ENCODE measurements at regions not wholly inside any gene's neighbourhood (a gene's known extent, or its start where the extent isn't known, plus 50 kb on each side); places are given as distances from the start of the nearest gene placed in this dataset.

GRCh38 chr2:226649201-226649600, 150.4 kb downstream of the IRS1 start:
- peaks cover 16% of the 10 kb centered on the region for H3K4me1 Mint-ChIP-seq (ENCODE audit: unreplicated experiment)
- no peak for DNase-seq (ENCODE audit: low spot score)
- H3K27me3 Mint-ChIP-seq (ENCODE audit: unreplicated experiment): peaks cover 3% of the 10 kb centered on the region
- H3K9me3 Mint-ChIP-seq (ENCODE audit: unreplicated experiment): peaks cover 8% of the 10 kb centered on the region
- TF ChIP-seq CTCF (IDR thresholded peaks at IDR 0.05; ENCODE audit: unreplicated experiment): no peak
- H3K27ac Mint-ChIP-seq (ENCODE audit: unreplicated experiment): no peak overlapping the region
- peaks cover 10% of the 10 kb centered on the region for H3K36me3 Mint-ChIP-seq (ENCODE audit: low read depth, unreplicated experiment)
- H3K4me3 Mint-ChIP-seq (ENCODE audit: unreplicated experiment): no peak overlapping the region

- Mint-ChIP-seq H3K36me3 (ENCODE audit: low read depth, unreplicated experiment) (peaks cover 10% of the 10 kb centered on the region), H3K27ac (ENCODE audit: unreplicated experiment) (no peak overlapping the region), H3K4me1 (ENCODE audit: unreplicated experiment) (peaks cover 20% of the 10 kb centered on the region), H3K4me3 (ENCODE audit: unreplicated experiment) (no peak overlapping the region), H3K9me3 (ENCODE audit: unreplicated experiment) (peaks cover 8% of the 10 kb centered on the region), H3K27me3 (ENCODE audit: unreplicated experiment) (peaks cover 6% of the 10 kb centered on the region)
- DNase-seq (ENCODE audit: low spot score): no peak
- no peak for TF ChIP-seq CTCF (IDR thresholded peaks at IDR 0.05; ENCODE audit: unreplicated experiment)
These were observed 151.8 kb downstream of the IRS1 start for GRCh38 chr2:226647621-226648518.

- Mint-ChIP-seq H3K4me1 (ENCODE audit: unreplicated experiment) (peaks cover 12% of the 10 kb centered on the region), H3K27me3 (ENCODE audit: unreplicated experiment) (peaks cover 6% of the 10 kb centered on the region), H3K9me3 (ENCODE audit: unreplicated experiment) (peaks cover 9% of the 10 kb centered on the region), H3K36me3 (ENCODE audit: low read depth, unreplicated experiment) (peaks cover 16% of the 10 kb centered on the region), H3K27ac (ENCODE audit: unreplicated experiment) (no peak overlapping the region), H3K4me3 (ENCODE audit: unreplicated experiment) (no peak overlapping the region)
- no peak for DNase-seq (ENCODE audit: low spot score)
- no peak for TF ChIP-seq CTCF (IDR thresholded peaks at IDR 0.05; ENCODE audit: unreplicated experiment)
These were observed 155.2 kb downstream of the IRS1 start for GRCh38 chr2:226644399-226644865.

GRCh38 chr2:226643946-226644282, 155.7 kb downstream of the IRS1 start:
- Mint-ChIP-seq H3K27me3 (ENCODE audit: unreplicated experiment) (peaks cover 11% of the 10 kb centered on the region), H3K4me3 (ENCODE audit: unreplicated experiment) (no peak overlapping the region), H3K27ac (ENCODE audit: unreplicated experiment) (no peak overlapping the region), H3K36me3 (ENCODE audit: low read depth, unreplicated experiment) (peaks cover 11% of the 10 kb centered on the region), H3K4me1 (ENCODE audit: unreplicated experiment) (peaks cover 12% of the 10 kb centered on the region), H3K9me3 (ENCODE audit: unreplicated experiment) (peaks cover 5% of the 10 kb centered on the region)
- no peak for DNase-seq (ENCODE audit: low spot score)
- TF ChIP-seq CTCF (IDR thresholded peaks at IDR 0.05; ENCODE audit: unreplicated experiment): no peak

Data from endothelial cell (in vitro differentiated cells).